NCI-H1105 treated with DMSO at 0.1 percent for 48 hours (cell line): ENCODE measurements at regions not wholly inside any gene's neighbourhood (a gene's known extent, or its start where the extent isn't known, plus 50 kb on each side); places are given as distances from the start of the nearest gene placed in this dataset.
"Not testable (repeated sequence)": the region's sequence is repeated elsewhere in the genome, so short reads cannot be mapped to it uniquely, and the experiment has no call there.

Experiments used
- DNase-seq: peaks from one replicate; lab custom pipeline; 2025; lab: John Stamatoyannopoulos, UW

GRCh38 chr20:1754306-1754705 is 96.7 kb upstream of the SIRPG start:
- no peak for DNase-seq

DNA sequence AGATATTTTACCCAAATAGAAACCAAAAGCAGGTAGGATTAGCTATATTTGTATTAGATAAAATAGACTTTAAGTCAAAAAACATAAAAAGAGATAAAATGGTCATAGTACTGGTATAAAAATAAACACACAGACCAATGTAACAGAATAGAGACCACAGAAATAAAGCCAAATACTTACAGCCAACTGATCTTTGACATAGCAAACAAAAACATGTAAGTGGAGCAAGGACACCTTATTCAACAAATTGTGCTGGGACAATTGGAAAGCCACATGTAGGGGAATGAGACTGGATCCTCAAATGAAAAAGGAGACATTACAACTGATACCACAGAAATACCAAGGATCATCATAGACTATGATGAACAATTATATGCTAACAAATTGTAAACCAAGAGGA is 94.5 kb upstream of the SIRPG start:
- no peak for DNase-seq

DNA sequence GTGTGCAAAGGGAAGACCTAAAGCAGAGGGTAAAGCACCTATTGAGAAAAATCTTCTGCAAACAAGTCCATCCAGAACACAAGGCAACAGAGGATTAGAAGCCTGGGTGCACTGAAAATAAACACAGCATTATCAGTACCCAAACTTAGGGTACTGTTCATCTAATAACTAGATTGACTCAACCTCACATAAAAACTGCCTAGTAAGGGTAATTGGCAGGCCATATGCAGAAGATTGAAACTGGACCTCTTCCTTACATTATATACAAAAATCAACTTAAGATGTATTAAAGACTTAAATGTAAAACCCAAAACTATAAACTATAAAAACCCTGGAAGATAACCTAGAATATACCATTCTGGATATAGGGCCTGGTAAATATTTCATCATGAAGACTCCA is 91.2 kb upstream of the SIRPG start:
- DNase-seq: no peak

- no peak for DNase-seq
These were observed 90.5 kb upstream of the SIRPG start for GRCh38 chr20:1747953-1748577.

DNA sequence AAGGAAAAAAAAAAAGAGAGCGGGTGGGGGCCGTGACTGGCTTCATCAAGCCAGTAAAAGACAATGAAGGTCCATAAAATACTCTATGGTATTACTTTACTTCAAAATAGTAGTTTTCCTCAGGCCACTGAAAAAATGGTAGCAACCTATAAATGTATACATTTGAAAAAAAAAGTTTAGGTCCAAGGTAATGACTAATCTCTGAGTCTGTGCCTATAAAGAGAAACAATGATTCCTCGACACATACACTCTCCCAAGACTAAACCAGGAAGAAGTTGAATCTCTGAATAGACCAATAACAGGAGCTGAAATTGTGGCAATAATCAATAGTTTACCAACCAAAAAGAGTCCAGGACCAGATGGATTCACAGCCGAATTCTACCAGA is 84.5 kb upstream of the SIRPG start:
- not testable (repeated sequence) for DNase-seq

- DNase-seq: no peak
These were observed 83.9 kb upstream of the SIRPG start for GRCh38 chr20:1741309-1742048.

- no peak for DNase-seq
These were observed 79.6 kb upstream of the SIRPG start for GRCh38 chr20:1737134-1737533.

DNA sequence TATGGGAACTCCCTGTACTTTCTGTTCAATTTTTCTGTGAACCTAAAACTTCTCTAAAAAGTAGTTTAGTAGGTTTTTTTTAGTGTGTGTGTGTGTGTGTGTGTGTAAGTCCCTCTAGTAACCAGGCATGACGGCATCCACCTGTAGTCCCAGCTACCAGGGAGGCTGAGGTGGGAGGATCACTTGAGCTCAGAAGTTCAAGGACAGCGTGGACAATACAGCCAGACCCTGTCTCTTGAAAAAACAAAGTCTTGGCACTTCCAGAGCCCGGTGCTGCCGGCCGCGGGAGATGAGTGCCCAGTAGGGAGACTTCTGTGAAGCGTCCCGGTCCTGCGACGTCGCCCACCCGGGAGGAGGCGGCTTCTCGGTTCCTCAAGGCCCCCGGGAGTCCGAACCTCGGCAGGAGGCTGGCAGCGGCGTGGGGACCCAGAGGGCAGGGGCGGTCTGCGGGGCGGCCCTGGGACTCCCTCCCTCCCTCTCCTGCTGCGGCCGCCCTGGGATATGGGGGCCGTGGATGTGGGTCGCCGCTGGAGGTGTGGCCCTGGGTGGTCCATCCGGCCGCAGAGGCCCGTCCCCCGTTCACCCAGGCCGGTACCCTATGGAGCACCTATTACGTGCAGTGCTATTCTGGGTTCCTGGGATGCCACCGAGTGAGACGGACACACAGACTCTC is 78.0 kb upstream of the SIRPG start:
- DNase-seq: no peak

GRCh38 chr20:1734269-1734858 is 76.8 kb upstream of the SIRPG start:
- DNase-seq: no peak

DNA sequence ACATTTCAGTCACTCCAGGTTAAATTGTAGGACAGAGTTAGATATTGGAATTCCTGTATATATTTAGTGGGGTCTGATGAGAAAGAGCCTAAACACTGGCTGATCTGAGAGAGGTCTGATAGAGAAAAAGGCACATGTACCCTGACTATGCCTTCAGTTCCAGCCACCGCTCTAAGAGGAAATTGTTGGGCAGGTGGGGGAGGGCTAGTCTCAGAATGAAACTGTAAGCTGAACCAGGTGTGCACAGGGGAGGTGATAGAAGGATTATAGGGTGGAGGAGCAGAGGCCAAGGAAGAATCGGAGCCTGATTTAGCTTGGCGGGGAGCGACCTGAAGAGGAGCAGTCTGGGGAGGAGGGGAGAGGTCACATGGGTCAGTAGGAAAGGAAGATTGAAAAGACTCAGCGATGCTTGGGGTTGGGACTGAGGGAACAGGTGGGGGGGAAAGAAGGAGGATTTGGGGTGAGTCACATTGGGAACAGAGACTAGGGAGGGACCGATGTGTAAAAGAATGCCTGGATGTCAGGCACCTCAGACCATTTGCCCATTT is 74.3 kb upstream of the SIRPG start:
- DNase-seq: not testable (repeated sequence)

- DNase-seq: not testable (repeated sequence)
These were observed 73.6 kb upstream of the SIRPG start for GRCh38 chr20:1730981-1731711.

GRCh38 chr20:1727303-1727702 is 69.7 kb upstream of the SIRPG start:
- DNase-seq: not testable (repeated sequence)

- no peak for DNase-seq
These were observed 67.3 kb upstream of the SIRPG start for GRCh38 chr20:1724901-1725300.

GRCh38 chr20:1722513-1723050 is 65.0 kb upstream of the SIRPG start:
- no peak for DNase-seq

DNA sequence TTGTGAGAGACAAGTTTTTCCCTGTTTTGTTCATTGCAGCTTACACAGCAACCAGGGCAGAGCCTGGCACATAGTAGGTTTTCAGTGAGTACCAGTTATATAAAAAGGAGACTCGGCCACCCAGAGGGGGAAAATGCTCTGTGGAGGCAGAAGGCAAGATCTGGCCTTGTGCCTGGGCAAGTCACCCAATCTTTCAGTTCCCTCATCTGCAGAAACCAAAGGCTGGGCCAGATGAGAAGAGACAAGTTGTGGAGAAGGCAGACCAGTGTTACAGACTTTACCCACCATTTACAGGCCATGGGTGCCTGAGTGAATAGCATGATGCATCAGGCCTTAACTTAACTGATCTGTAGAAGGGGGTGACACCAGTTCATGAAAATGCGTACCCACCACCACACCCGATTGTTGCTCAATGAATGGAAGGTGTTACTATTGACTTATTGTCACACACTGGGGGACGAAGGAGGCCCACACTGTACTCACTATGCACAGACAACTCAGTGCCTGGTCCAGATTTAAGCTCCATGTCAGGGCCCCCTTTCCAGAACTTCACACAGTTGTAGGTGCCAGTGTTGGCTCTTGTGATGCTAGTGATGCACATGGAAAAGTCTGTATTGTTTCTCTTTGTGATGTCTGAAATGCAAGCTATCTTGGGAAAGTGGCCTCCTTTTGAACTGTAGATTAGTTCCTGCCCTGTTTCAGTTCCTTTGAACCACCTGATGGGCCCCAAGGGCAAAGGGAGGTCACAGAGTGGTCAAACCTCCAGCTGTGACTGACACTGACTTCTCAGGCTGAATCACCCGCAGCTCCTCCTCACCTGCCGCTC is 64.3 kb upstream of the SIRPG start:
- DNase-seq: no peak

DNA sequence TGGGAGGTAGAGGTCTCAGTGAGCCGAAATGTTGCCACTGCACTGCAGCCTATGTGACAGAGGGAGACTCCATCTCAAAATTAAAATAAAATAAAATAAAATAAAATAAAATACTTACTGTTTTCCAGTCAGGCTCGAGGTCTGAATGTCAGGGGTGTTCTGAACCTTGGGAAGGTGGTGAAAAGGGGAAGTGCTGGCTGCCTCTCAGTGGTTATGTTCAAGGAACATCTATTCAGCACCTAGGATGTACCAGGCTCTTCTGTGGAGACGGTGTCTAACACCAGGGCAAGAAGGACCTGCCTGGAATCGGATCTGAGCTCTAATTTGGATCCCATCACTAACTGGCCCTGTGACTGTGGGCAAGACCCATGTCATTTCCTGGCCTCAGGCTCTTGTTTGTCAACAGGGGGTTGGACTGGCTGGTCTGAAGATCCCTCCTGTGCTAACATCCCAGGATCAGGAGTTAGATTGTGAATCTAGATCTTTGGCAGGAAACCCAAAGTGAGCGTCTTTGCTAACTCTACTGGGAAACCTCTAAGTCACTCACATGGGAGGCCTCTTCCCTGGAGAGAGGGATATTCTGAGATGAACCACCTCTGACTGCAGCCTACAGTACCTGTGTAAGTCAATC is 63.4 kb upstream of the SIRPG start:
- DNase-seq: no peak

- DNase-seq: no peak
These were observed 62.6 kb upstream of the SIRPG start for GRCh38 chr20:1720226-1720625.

- no peak for DNase-seq
These were observed 61.2 kb upstream of the SIRPG start for GRCh38 chr20:1718604-1719384.
